ENCODE measurements at regions not wholly inside any gene's neighbourhood (a gene's known extent, or its start where the extent isn't known, plus 50 kb on each side); places are given as distances from the start of the nearest gene placed in this dataset.

DNA sequence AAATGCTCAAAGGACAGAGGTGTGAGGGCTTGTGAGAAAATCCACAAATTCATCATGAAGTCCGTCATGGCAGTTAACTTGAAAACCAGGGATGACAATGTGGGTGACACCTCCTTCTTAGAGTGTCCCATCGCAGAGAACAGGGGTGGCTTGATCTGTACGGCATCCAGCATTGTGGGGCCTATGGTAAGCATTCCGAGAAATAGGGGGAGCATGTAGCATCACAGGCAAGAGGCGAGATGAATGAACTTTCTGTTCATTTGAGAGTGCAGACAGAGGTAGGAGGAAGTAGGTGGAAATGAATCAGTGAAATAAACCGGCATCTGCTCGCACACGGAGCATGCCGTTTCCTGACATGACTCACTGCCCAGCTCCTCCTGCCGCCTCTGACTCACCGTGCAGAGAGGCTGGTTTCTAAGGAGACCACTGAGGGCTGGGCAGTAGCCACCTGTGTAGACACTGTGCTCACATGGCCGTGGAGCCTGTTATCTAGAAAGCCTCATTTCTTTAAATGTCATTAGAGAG lies 339.0 kb downstream of the RFC3 start (continued):
- TF ChIP-seq ZBTB7A (tag by site-specific recombination; IDR thresholded peaks at IDR 0.05; ENCODE audit: low read depth) = no peak
- TF ChIP-seq ELK4 (IDR thresholded peaks at IDR 0.05; ENCODE audit: borderline replicate concordance, low read depth, low read length) = no peak
- no peak for TF ChIP-seq ZNF174 (tag by site-specific recombination; IDR thresholded peaks at IDR 0.05)
- no peak for TF ChIP-seq ZNF670 (tag by site-specific recombination; IDR thresholded peaks at IDR 0.05; ENCODE audit: low read depth)
- TF ChIP-seq ZNF530 (tag by site-specific recombination; IDR thresholded peaks at IDR 0.05; ENCODE audit: low read depth) = no peak
- no peak for TF ChIP-seq MEIS1 (CRISPR knock-in tag; IDR thresholded peaks at IDR 0.05; ENCODE audit: borderline replicate concordance)
- TF ChIP-seq, protein P1, sequence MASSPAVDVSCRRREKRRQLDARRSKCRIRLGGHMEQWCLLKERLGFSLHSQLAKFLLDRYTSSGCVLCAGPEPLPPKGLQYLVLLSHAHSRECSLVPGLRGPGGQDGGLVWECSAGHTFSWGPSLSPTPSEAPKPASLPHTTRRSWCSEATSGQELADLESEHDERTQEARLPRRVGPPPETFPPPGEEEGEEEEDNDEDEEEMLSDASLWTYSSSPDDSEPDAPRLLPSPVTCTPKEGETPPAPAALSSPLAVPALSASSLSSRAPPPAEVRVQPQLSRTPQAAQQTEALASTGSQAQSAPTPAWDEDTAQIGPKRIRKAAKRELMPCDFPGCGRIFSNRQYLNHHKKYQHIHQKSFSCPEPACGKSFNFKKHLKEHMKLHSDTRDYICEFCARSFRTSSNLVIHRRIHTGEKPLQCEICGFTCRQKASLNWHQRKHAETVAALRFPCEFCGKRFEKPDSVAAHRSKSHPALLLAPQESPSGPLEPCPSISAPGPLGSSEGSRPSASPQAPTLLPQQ (tag by site-specific recombination; IDR thresholded peaks at IDR 0.05) = peak; percentile 60; the same call in 1 of the 2 replicates
- no peak for TF ChIP-seq ZNF311 (tag by site-specific recombination; IDR thresholded peaks at IDR 0.05; ENCODE audit: borderline replicate concordance)
- no peak for TF ChIP-seq PRDM2 (tag by site-specific recombination; IDR thresholded peaks at IDR 0.05; ENCODE audit: borderline replicate concordance)
- TF ChIP-seq, protein P2, sequence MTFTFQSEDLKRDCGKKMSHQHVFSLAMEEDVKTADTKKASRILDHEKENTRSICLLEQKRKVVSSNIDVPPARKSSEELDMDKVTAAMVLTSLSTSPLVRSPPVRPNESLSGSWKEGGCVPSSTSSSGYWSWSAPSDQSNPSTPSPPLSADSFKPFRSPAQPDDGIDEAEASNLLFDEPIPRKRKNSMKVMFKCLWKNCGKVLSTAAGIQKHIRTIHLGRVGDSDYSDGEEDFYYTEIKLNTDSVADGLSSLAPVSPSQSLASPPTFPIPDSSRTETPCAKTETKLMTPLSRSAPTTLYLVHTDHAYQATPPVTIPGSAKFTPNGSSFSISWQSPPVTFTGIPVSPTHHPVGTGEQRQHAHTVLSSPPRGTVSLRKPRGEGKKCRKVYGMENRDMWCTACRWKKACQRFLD (tag by site-specific recombination; IDR thresholded peaks at IDR 0.05) = no peak
- TF ChIP-seq KLF9 (tag by site-specific recombination; IDR thresholded peaks at IDR 0.05; ENCODE audit: low read depth) = no peak
- TF ChIP-seq ZNF518A (tag by site-specific recombination; conservative IDR thresholded peaks at IDR 0.05; ENCODE audit: low read depth) = no peak
- TF ChIP-seq PRDM10 (tag by site-specific recombination; IDR thresholded peaks at IDR 0.05) = peak; percentile 99
- no peak for TF ChIP-seq GLI2 (tag by site-specific recombination; IDR thresholded peaks at IDR 0.05; ENCODE audit: borderline replicate concordance, low read depth)
- TF ChIP-seq FEZF1 (tag by site-specific recombination; IDR thresholded peaks at IDR 0.05) = no peak
- 0 out of 2 replicates have a peak, but pooled peaks have one; percentile 40 for TF ChIP-seq ZBTB21 (tag by site-specific recombination; IDR thresholded peaks at IDR 0.05)
- TF ChIP-seq PRDM1 (tag by site-specific recombination; IDR thresholded peaks at IDR 0.05) = peak; percentile 95
- TF ChIP-seq RBAK (tag by site-specific recombination; IDR thresholded peaks at IDR 0.05) = no peak
- no peak for TF ChIP-seq ZNF2 (tag by site-specific recombination; IDR thresholded peaks at IDR 0.05)
- peak; percentile 71 for TF ChIP-seq OSR2 (tag by site-specific recombination; IDR thresholded peaks at IDR 0.05)
- TF ChIP-seq ZNF335 (tag by site-specific recombination; conservative IDR thresholded peaks at IDR 0.05) = peak; percentile 64
